HFF-Myc (cell line): ENCODE measurements at regions not wholly inside any gene's neighbourhood (a gene's known extent, or its start where the extent isn't known, plus 50 kb on each side); places are given as distances from the start of the nearest gene placed in this dataset.

ENCODE experiments used
- DNase-seq: peaks from one replicate; pipeline ENCODE4 v3.0.0-alpha.2; 2011; ENCODE audit warnings: low read depth; ENCODE audit errors: extremely low read depth
- H3K4me3 ChIP-seq: replicated peaks from 2 replicates; pipeline ENCODE4 v1.5.1; 2011; ENCODE audit warnings: low read depth, mild to moderate bottlenecking, control low read depth, low read length
- CTCF ChIP-seq: IDR thresholded peaks from 2 replicates; pipeline ENCODE4 v1.5.1; 2012; ENCODE audit warnings: mild to moderate bottlenecking, low read depth, low read length, control low read depth; ENCODE audit errors: missing control alignments

GRCh38 chr1:190540366-190540765, 62.7 kb upstream of the BRINP3 start:
- TF ChIP-seq CTCF = no peak
- DNase-seq = no peak

GRCh38 chr1:190551638-190552037, 74.0 kb upstream of the BRINP3 start:
- TF ChIP-seq CTCF = no peak
- no peak overlapping the region for H3K4me3 ChIP-seq
- DNase-seq = no peak

More at GRCh38 chr1:190540366-190540765, 62.7 kb upstream of the BRINP3 start:
- H3K4me3 ChIP-seq = no peak overlapping the region

- no peak for TF ChIP-seq CTCF
- no peak for DNase-seq
- H3K4me3 ChIP-seq = no peak overlapping the region
These were observed 82.6 kb upstream of the BRINP3 start for GRCh38 chr1:190560161-190560681.

GRCh38 chr1:190563230-190563629, 85.6 kb upstream of the BRINP3 start:
- no peak for TF ChIP-seq CTCF
- DNase-seq = no peak
- H3K4me3 ChIP-seq = no peak overlapping the region

GRCh38 chr1:190564117-190564516, 86.5 kb upstream of the BRINP3 start:
- no peak overlapping the region for H3K4me3 ChIP-seq
- DNase-seq = no peak
- no peak for TF ChIP-seq CTCF

GRCh38 chr1:190578017-190578416, 100.4 kb upstream of the BRINP3 start:
- no peak for TF ChIP-seq CTCF
- no peak overlapping the region for H3K4me3 ChIP-seq
- DNase-seq = peak; percentile 1

- no peak overlapping the region for H3K4me3 ChIP-seq
- no peak for DNase-seq
- TF ChIP-seq CTCF = no peak
These were observed 100.9 kb upstream of the BRINP3 start for GRCh38 chr1:190578526-190578925.
